Astrocyte (in vitro differentiated cells and primary cell): ENCODE measurements at regions not wholly inside any gene's neighbourhood (a gene's known extent, or its start where the extent isn't known, plus 50 kb on each side); places are given as distances from the start of the nearest gene placed in this dataset.

Source experiments
- EZH2 ChIP-seq: IDR thresholded peaks from 2 replicates; pipeline ENCODE4 v1.6.1; 2012; ENCODE audit warnings: mild to moderate bottlenecking, low read length, inconsistent platforms; ENCODE audit not compliant: insufficient read depth
- TF ChIP-seq, protein P1 (sequence below): IDR thresholded peaks from 2 replicates; pipeline ENCODE4 v1.5.1; 2011; ENCODE audit warnings: low read depth, mild to moderate bottlenecking, inconsistent platforms, low read length, moderate library complexity; ENCODE audit not compliant: insufficient read depth

GRCh38 chr20:22771706-22772105 lies 187.3 kb upstream of the FOXA2 start:
- TF ChIP-seq, protein P1, sequence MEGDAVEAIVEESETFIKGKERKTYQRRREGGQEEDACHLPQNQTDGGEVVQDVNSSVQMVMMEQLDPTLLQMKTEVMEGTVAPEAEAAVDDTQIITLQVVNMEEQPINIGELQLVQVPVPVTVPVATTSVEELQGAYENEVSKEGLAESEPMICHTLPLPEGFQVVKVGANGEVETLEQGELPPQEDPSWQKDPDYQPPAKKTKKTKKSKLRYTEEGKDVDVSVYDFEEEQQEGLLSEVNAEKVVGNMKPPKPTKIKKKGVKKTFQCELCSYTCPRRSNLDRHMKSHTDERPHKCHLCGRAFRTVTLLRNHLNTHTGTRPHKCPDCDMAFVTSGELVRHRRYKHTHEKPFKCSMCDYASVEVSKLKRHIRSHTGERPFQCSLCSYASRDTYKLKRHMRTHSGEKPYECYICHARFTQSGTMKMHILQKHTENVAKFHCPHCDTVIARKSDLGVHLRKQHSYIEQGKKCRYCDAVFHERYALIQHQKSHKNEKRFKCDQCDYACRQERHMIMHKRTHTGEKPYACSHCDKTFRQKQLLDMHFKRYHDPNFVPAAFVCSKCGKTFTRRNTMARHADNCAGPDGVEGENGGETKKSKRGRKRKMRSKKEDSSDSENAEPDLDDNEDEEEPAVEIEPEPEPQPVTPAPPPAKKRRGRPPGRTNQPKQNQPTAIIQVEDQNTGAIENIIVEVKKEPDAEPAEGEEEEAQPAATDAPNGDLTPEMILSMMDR: no peak
- no peak for TF ChIP-seq EZH2
